NCI-H128 (cell line): ENCODE measurements at regions not wholly inside any gene's neighbourhood (a gene's known extent, or its start where the extent isn't known, plus 50 kb on each side); places are given as distances from the start of the nearest gene placed in this dataset.

ENCODE experiments used
- DNase-seq: peaks from one replicate; lab custom pipeline; 2025; ENCODE audit not compliant: unreplicated experiment; lab: John Stamatoyannopoulos, UW

DNA sequence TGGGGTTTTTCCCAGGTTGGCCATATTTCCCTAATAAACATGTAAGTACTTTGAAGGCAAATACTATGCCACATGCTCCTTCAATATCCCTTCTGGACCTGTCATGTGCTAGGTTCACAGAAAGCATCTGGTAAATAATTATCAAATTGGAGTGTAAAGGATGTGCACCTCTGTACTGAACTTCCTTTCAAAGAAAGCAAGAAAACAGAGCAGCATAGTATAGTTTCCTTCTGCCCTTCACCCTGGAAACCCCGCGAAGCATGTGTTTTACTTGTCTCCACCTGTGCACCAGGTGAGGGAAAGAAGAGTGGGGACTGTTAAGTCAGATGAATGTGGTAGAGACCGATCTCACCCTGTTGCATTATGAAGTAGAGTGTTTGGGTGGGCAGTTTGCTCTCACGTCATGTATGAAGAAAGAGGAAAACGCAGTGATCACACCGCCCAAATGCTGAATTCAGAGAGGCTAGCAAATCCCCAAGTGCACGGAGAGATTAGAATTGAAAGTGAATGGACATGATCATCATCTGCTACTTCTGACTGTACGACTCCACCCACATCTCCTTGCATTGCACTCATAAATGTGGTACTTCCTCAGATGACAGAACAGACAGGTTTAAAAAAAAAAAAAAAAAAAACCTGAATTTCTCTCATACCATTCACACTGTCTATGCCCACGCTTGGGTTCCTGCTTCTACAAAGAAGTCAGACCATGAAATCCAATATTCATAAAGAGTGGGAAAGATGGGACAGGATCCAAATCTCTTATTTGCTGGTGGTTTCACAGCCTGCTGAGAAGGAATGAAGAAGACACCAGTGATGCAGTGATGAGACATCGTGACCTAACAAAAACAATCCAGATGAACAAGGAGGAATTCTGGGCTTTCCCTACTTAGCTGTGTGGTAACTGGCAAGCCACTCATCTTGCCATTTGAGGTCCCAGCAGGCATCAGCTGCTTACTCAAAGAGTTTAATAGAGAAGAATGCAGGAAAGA, 448.6 kb downstream of the BCL11A start:
- no peak for DNase-seq

DNA sequence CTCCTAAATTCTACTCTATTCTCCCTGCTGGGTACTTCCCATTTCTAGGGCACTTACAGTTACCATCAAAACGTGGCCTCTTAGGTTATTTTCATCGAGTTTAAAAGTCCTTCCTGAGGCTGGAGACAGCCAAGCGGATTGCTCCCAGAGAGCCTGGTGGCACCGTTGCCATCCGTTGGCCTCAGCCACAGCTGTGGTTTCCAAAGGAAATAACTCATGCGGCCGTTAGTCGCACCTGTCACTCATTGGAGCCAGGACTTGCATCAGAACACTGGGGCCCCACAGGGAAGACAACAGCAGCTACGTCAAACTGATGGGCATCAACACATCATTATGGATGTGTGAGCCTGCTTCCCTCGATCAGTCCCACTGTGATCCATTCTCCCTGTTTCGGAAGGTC, 453.4 kb downstream of the BCL11A start:
- DNase-seq = no peak

DNA sequence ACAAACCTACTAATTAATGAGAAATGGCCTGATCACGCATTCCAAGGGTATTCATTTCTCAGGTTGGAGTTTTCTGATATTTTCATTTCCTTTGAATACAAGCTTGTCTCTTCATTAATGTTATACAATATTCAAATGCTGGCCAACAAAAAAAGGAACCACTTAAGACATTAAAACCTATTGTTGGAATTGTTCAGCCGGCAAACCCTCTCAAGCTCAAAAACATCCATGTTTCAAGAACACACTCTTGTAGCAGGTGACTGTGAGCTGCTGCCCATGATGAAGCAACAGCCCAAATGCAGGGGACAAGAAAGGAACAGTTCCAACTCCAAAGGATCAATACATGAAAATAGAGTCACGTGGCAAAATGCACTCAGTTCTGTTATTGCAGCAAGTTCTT, 454.5 kb downstream of the BCL11A start:
- DNase-seq = no peak

DNA sequence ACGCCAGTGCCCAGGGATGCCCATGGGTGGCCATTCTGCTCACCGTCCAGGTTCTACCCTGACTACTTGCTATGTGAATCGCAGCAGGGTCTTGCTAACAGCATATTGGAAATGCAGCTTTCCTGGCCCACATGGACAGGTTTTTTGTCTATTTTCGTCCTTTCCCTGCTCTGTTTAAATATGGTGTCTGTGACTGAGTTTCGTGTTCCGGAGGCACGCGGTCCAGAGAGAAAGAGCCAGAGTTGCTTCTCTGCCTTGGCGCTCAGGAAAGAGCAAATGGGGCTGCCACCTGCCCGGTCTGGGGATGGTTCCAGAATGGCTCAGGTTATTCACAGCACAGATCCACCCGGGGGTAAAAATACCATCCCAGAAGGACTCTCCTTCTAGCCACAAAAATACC, 456.2 kb downstream of the BCL11A start:
- no peak for DNase-seq

DNA sequence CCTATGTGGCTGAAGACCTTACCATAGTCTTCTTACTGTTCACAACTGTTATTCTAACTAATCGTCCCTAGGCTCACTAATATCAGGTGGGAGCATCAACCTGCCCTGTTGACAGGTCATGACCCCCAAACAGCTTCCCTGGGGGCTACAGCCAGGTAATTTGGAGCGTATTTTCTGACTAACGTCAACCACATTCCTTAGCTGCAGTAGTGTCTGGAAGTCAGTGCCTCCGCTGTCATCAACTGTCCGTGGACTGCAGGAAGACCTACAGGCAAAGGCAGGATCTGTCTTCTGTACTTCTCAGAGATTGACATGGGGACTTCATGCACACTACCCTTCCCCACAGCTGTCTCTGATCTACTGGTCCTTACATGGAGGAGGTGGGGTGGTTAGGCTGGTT, 456.9 kb downstream of the BCL11A start:
- DNase-seq = no peak

DNA sequence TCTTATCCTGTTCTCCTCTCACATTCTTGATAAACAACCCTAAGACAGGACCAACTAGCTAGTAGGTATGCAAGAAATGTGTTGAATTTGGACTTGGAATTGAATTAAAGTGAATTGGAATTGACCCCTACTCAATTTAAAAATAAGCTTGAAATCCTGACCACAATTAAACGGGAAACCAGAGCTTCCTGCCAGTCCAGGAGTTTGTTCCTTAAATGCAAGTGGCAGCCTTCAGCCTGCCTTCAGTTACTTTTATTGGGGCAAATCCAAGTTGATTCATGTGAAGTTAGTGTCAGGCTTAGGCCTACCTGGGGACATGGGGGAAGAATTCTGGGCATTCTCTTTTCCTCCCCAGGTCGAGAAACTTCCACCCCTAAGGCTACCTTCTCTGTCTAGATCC, 457.6 kb downstream of the BCL11A start:
- no peak for DNase-seq

DNA sequence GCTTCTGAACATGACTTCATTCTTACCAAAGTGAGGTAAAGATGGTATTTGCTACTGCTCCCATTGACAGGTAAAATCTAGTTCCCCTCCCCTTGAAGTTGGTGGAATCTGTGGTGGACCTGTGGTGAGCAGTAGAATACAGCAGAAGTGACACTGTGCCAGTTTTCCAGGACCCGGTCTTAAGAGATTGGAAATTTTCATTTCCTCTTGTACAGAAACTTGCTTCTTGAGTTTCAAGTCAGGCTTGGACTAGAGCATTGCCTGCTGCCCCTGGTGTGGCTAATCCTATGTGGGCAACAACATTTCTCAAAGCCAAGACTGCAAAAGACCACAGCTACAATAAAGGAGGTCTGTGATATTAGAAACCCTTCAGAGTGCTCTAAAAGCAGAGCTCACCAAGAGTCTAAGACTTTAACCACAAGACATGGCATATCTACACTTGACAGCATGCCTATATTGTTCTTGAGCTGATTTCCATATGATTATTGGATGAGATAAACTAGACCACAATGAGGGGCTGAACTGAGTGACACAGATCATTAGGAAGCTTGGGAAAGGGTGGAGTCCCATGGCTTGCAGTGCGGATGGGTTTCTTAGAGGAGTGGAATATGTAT, 458.1 kb downstream of the BCL11A start:
- DNase-seq = no peak

DNA sequence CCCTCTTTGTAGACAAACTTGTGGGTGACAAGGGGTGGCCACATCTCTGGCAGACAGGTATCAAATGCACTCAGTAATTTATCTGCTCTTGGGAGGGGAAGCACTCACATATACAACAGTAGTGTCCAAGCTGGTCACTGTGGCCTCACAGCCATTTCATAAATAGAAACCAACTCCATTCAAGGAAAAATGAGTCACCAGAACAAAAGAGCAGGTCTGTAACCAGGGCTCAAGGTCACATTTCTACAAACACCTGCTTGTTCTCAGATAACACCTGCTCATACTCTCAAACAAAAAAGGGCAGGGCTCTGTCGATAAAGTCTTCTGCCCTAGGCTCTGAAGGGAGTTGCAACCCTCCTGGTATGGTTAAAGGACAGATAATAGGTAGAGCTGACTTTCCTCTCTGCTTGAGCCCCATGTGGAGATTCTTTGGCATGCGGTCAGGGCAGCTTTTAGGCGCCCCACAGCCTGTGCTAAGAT, 459.0 kb downstream of the BCL11A start:
- no peak for DNase-seq

DNA sequence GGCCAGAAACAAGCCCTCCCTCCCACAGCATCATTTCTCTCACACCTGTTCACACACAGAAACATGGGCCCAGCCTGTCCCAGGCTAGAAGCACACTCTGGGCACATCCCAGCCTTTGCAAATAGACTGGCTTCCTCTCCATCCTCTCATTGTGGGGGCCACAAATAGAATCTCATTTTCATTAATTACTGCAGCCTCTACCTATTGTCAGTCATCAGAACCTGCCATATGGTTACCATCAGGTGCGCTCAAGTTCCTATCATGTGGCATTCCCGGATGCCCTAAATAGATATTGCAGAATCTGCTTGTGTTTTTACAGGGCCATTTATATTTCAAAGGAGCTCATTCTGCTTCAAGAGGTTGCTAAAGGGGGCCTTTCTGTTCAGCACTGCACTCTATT, 460.7 kb downstream of the BCL11A start:
- no peak for DNase-seq

DNA sequence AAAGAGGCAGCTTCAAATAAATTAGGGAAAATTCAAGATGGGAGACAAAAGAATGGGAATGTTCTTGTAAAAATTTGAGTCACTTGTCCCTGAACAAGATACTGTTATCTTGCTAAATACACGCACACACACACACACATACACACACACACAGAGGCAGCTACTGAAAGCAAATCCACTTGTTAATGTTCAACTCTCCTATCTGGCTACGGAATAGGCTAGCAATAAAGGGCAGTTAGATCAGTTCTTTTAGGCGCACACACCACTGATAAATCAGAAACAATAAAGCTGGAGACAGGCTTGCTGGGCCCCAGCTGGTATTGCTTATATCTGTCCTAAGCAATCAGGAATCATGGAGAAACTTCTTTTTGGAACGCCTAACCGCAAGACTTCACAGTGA, 461.6 kb downstream of the BCL11A start:
- no peak for DNase-seq

DNA sequence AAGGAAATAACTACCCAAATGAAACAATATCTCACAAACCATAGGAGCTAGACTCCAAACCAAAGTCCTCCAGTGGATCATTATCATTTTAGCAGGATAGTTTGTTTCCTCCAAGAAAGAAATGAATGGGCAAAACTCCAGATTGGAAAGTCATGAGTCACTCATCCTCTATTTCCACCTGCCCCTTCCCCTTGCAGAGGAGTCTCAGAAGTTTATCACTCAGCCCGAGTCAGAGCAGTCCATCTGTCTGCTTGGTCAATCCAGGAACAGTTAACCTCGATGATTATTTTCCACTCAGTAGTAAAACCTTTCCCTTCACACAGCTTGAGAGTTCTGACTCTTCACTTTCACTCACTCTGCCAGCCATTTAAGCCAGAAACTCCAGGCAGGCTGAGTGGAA, 462.2 kb downstream of the BCL11A start:
- DNase-seq = no peak

DNA sequence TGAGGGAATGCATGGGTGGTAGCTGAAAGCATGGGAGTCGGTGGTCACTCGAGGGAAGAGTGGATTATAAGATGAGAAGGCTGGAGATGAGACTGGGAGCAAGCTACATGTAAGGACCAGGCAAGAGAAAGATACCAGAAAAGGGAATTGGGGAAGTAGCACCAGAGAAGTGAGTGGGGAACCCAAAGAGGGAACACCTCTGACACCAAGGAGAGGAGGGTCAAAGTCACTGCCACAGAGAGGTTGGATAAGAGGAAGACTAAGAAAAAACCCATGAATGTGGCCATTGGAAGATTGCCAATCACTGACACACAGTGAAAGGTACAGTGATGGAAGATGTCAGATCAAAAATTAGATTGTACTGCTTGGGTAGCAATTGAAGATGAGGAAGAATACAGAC, 473.9 kb downstream of the BCL11A start:
- no peak for DNase-seq

DNA sequence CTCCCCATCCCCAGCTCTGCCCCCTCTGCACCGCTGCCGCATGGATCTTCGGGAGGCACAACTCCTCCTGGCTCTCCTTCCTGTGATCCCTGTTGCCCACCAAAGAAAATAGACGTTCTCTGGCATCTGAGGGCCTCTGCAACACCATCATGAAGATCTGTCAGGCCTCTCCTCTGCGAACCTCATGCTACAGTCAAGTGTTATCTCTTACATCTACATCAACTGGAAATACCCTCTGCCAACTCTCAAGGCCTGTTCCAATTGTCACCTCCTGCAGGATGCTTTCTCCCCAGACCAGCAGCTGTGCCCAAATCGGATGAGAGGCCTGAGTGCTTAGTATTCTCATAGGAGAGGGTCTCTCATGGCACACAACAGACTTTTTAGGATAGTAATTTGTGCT, 478.4 kb downstream of the BCL11A start:
- no peak for DNase-seq

DNA sequence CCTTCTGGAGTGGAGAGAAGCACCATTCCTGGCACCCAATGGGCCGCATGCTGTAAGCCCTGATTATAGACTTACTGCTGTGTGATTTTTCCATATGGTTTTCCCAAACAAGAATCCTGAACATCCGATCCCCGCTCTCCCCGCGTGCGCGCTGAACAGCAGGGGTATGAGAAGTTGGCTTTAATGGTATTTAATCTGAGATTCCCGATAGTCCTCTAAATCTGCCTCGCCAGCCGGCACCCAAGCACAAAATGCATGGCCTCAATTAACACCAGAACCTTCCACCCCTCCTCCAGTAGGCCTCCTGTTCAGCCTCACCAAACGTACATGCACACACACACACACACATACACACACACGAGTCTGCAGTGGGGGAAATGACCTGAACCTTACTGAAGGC, 480.3 kb downstream of the BCL11A start:
- no peak for DNase-seq

DNA sequence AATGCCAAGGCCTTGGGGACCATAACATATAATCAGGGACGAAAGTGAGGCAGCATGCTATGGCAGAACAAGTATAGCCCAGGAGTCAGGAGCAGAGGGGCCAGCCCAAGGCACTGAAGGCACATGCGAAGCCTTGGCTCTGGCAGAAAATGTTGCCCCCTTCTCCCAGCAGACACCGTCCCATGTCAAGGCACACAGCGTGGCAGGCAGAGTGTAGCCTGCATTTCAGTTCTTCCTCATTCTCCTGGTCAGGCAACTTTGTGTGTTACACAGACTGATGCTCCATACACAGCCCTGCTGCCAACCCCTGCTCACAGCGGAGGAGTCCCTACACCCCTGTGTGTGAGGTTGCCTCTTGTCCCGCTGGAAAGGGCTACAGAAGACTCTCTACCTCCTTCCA, 480.8 kb downstream of the BCL11A start:
- DNase-seq = no peak

DNA sequence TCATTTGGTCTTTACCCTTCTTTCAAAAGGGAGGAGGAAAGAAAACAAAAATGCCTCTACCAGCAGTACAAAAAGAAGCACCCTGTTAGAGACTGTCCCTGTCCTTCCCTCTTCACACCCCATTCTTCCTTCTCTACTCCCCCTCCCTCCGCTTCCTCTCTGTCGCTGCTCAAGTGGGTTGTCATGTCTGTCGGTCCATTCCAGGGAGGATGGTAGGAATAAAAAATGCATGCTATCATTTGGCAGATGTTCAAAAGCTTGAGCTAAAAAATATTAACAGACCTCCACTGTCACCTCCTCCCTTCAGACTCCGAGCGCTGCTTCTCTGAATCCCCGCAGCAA, 482.0 kb downstream of the BCL11A start:
- DNase-seq = no peak

DNA sequence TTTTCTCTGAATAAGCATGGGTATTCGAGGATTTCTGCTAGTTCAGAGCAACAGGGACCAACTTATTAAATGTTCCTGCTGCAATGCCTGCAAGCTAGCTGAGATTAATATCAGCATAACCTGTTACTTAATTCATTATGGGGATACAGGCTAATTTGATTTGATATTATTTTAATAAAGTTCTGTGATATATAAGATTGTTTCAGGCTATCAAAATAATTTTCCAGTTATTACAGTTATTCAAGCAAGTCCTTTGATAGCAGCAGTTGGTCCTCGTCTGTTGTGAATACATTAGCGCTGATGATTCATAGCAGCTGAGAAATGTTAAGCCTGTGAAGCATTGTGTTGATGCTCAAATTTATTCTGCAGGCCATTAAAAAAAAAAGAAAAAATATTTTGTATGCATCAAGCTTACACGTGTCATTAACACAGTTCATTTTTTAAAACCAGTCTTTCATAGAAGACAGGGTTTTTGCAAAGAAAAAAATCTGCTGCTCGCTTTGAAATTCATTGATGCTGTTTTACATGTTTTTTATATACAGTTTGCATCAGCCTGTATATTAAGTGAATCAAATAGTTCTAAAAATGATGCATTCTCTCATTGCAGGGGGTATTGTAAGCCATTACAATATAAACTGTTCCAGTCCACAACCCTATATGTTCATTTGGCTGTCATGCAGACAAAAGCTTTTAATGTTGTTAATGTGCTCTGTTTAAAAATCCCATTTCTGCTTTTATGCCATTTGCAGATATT, 482.5 kb downstream of the BCL11A start:
- no peak for DNase-seq

DNA sequence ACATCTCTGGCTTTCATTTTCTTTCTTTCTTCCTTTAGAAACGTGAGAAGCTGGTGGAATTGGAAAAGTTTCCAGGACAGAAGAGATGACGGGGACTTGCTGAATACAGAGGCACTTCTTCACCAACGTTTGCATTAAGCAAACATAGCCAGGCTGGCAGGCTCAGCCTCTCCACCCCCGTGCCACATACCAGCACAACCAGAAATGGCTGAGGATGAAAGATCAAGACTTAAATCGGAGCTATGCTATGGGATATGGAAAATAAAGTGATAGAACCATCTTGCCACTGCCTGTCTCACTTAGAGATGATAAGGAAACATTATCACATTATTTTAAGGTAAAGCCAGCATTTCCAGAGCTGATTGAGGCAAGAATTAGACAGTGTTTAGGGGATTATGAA, 483.3 kb downstream of the BCL11A start:
- no peak for DNase-seq

DNA sequence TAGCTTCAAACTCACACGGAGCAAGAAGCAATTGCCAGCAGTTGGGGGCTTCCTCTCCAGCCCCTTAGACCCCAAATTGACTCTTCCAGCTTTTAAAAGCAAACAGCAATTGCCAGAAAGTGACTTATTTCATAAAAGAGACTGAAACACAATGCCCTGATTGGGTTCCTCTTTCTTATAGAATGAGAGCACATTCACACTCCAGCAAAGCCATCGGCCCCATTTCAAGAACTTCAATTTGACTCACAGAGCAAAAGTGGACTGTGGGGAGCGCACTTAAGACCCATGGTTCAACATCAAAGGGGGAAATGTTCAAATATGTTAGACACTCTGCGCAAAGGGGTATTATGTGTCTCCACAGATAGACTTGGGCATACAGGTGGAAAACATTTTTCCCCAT, 484.7 kb downstream of the BCL11A start:
- no peak for DNase-seq

DNA sequence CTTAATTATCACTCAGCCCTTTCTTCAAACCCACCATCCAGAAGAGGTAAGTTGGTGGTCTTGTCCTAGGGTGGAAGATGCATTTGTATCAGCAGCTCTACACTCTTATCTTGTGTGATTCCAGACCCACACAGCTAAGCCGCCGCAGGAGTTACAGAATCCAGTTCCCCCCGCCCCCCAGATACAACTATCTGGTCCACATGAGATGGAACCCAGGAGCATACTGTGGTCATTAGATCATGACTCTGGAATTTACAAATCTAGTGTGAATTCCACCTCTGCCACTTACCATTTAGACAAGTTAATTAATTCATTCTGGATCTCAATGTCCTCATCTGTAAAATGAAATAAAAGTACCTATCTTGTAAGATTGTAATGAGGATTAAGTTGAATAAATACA, 486.4 kb downstream of the BCL11A start:
- DNase-seq = no peak

DNA sequence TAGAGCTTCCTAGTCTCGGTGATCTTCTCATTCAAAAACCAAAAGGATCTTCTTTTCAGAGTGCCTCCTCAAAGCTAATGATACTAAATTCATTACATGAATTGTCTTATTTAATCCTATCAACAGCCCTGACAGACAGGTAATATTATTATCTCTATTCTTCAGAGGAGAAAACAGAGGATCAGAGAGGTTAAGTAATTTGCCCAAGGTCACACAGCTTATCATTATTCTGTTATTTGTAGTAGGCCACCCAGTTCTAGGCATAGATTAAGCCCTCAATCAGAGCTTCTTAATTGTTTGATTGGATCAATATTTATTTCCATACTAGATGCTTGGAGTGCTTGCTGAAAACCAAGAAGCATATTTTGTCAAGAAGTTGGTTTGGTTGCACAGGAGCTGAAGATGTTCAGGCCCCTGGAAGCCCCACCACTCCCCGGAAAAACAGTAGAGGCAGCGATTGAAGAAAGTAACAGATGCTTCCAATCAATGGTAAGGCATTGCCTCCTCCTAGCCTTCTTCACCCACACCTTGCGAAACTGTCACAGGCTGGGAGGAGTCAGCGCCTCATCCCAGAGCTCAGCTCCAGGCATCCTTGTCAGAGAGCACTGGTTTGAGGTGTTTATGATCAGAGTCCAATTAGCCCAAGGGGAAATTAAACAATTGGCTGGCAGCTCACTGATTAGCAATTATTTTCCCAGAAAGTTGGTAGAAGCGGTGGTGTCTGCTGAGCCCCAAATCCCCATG, 487.2 kb downstream of the BCL11A start:
- DNase-seq = no peak
